Effector memory CD4-positive, alpha-beta T cell (primary cell): ENCODE measurements at regions not wholly inside any gene's neighbourhood (a gene's known extent, or its start where the extent isn't known, plus 50 kb on each side); places are given as distances from the start of the nearest gene placed in this dataset.

Source experiments
- DNase-seq, 3 donors: peaks; one replicate each; pipeline ENCODE4 v3.0.0-alpha.2; 2020
- H3K27ac ChIP-seq: 2 replicates; pipeline ENCODE4 v1.7.0; 2013; ENCODE audit warnings: mild to moderate bottlenecking, low read length, moderate library complexity; ENCODE audit not compliant: insufficient read depth, poor library complexity, severe bottlenecking
- H3K27me3 ChIP-seq: replicated peaks from 2 replicates; pipeline ENCODE4 v1.7.0; 2013; ENCODE audit warnings: mild to moderate bottlenecking, low read length; ENCODE audit not compliant: insufficient read depth, control insufficient read depth, poor library complexity, severe bottlenecking
- H3K36me3 ChIP-seq: 2 replicates; pipeline ENCODE4 v1.7.0; 2013; ENCODE audit warnings: mild to moderate bottlenecking, low read length, moderate library complexity; ENCODE audit not compliant: control insufficient read depth, insufficient read depth
- H3K4me1 ChIP-seq: 2 replicates; pipeline ENCODE4 v1.7.0; 2013; ENCODE audit warnings: low read length, mild to moderate bottlenecking; ENCODE audit not compliant: control insufficient read depth, insufficient read depth, poor library complexity, severe bottlenecking
- H3K4me3 ChIP-seq: 2 replicates; pipeline ENCODE4 v1.7.0; 2013; ENCODE audit warnings: low read length, low read depth, mild to moderate bottlenecking; ENCODE audit not compliant: insufficient read depth, poor library complexity, severe bottlenecking
- H3K9me3 ChIP-seq: 2 replicates; pipeline ENCODE4 v1.7.0; 2013; ENCODE audit warnings: mild to moderate bottlenecking, low read length, moderate library complexity; ENCODE audit not compliant: control insufficient read depth

- Histone ChIP-seq H3K4me1 (no peaks in the 10 kb centered on the region), H3K27ac (no peak overlapping the region), H3K36me3 (no peaks in the 10 kb centered on the region), H3K9me3 (no peaks in the 10 kb centered on the region), H3K27me3 (no peaks in the 10 kb centered on the region), H3K4me3 (no peak overlapping the region)
- no peak for DNase-seq
Observed at GRCh38 chr6:90644492-90644891, 57.6 kb upstream of the MAP3K7 start.

GRCh38 chr6:90643381-90643780 lies 56.5 kb upstream of the MAP3K7 start:
- H3K36me3 ChIP-seq: no peaks in the 10 kb centered on the region
- H3K27me3 ChIP-seq: no peaks in the 10 kb centered on the region
- H3K27ac ChIP-seq: no peak overlapping the region
- no peaks in the 10 kb centered on the region for H3K4me1 ChIP-seq
- DNase-seq: no peak
- no peaks in the 10 kb centered on the region for H3K9me3 ChIP-seq
- H3K4me3 ChIP-seq: no peak overlapping the region

- Histone ChIP-seq H3K27me3 (no peaks in the 10 kb centered on the region), H3K27ac (no peak overlapping the region), H3K4me1 (no peaks in the 10 kb centered on the region), H3K36me3 (no peaks in the 10 kb centered on the region), H3K4me3 (no peak overlapping the region), H3K9me3 (no peaks in the 10 kb centered on the region)
- DNase-seq: no peak
Observed at GRCh38 chr6:90637320-90637719, 50.4 kb upstream of the MAP3K7 start.
